ENCODE measurements at regions not wholly inside any gene's neighbourhood (a gene's known extent, or its start where the extent isn't known, plus 50 kb on each side); places are given as distances from the start of the nearest gene placed in this dataset.

GRCh38 chr10:30793093-30793492, 163.5 kb upstream of the LYZL2 start:
- no peak for DNase-seq

- DNase-seq = no peak
Measured at GRCh38 chr10:30792025-30792424, 162.5 kb upstream of the LYZL2 start.

GRCh38 chr10:30791197-30791611, 161.7 kb upstream of the LYZL2 start:
- no peak for DNase-seq

GRCh38 chr10:30789806-30790205, 160.3 kb upstream of the LYZL2 start:
- DNase-seq = no peak

GRCh38 chr10:30788307-30788706, 158.8 kb upstream of the LYZL2 start:
- DNase-seq = no peak

- no peak for DNase-seq
Measured at GRCh38 chr10:30786906-30787305, 157.4 kb upstream of the LYZL2 start.

- DNase-seq = no peak
Measured at GRCh38 chr10:30786131-30786530, 156.6 kb upstream of the LYZL2 start.

GRCh38 chr10:30784897-30785605, 155.5 kb upstream of the LYZL2 start:
- no peak for DNase-seq

- DNase-seq = no peak
Measured at GRCh38 chr10:30784524-30784896, 155.0 kb upstream of the LYZL2 start.

- peak; percentile 59 for DNase-seq
Measured at GRCh38 chr10:30783939-30784501, 154.5 kb upstream of the LYZL2 start.

- DNase-seq = peak; percentile 26
Measured at GRCh38 chr10:30782537-30783461, 153.2 kb upstream of the LYZL2 start.

- no peak for DNase-seq
Measured at GRCh38 chr10:30782157-30782536, 152.6 kb upstream of the LYZL2 start.

- DNase-seq = no peak
Measured at GRCh38 chr10:30781670-30782121, 152.1 kb upstream of the LYZL2 start.

- no peak for DNase-seq
Measured at GRCh38 chr10:30778769-30779168, 149.2 kb upstream of the LYZL2 start.

GRCh38 chr10:30775779-30776591, 146.4 kb upstream of the LYZL2 start:
- no peak for DNase-seq

- DNase-seq = no peak
Measured at GRCh38 chr10:30774261-30774660, 144.7 kb upstream of the LYZL2 start.

- no peak for DNase-seq
Measured at GRCh38 chr10:30773501-30773900, 143.9 kb upstream of the LYZL2 start.

GRCh38 chr10:30770816-30771215, 141.3 kb upstream of the LYZL2 start:
- DNase-seq = no peak

GRCh38 chr10:30770229-30770628, 140.7 kb upstream of the LYZL2 start:
- no peak for DNase-seq

GRCh38 chr10:30769361-30769760, 139.8 kb upstream of the LYZL2 start:
- no peak for DNase-seq

- DNase-seq = no peak
Measured at GRCh38 chr10:30765616-30766015, 136.1 kb upstream of the LYZL2 start.

- DNase-seq = no peak
Measured at GRCh38 chr10:30765022-30765615, 135.6 kb upstream of the LYZL2 start.

GRCh38 chr10:30763918-30764317, 134.4 kb upstream of the LYZL2 start:
- DNase-seq = no peak
